ENCODE measurements at regions not wholly inside any gene's neighbourhood (a gene's known extent, or its start where the extent isn't known, plus 50 kb on each side); places are given as distances from the start of the nearest gene placed in this dataset.
A peak's percentile ranks its signal among the peaks of the same experiment; 100 is the strongest.

DNA sequence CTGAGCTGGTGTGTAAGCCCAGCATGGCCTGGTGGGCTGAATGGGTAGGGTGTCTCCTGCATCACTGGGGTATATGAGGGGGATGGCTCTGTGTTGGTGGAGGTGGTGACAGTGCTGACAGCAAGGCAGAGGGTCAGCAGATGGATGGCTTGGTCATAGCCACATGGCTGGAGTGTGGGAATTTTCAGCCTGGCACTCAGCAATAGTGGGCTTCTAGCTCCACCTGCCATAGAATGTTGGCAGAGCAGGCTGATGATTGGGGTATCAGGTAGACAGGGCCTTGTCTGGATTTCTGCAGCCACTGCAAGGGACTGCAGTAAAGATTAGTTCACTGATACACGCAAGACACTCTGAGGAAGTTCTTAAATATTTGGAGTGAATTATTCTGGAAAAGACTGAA, 137.5 kb upstream of the BACH2 start:
- no peak for DNase-seq

DNA sequence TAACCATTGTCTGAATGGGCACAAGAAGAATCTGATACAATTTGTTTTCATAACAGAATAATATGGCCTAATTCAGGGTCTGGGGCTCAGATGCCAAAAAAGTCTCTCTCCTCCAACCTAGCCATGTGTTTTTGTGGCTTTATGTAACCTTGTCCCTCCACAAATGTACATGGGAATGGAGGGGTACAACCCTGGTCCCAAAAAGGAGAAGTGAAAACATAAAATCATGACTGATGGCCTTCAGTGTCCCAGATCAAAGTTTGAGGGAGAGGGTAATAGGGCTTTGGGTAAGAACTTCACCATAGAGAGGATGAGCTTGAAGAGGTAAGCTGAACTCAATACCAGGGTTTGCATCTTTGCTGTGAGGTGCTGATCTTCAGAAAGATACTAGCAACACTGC, 136.3 kb upstream of the BACH2 start:
- DNase-seq: no peak

DNA sequence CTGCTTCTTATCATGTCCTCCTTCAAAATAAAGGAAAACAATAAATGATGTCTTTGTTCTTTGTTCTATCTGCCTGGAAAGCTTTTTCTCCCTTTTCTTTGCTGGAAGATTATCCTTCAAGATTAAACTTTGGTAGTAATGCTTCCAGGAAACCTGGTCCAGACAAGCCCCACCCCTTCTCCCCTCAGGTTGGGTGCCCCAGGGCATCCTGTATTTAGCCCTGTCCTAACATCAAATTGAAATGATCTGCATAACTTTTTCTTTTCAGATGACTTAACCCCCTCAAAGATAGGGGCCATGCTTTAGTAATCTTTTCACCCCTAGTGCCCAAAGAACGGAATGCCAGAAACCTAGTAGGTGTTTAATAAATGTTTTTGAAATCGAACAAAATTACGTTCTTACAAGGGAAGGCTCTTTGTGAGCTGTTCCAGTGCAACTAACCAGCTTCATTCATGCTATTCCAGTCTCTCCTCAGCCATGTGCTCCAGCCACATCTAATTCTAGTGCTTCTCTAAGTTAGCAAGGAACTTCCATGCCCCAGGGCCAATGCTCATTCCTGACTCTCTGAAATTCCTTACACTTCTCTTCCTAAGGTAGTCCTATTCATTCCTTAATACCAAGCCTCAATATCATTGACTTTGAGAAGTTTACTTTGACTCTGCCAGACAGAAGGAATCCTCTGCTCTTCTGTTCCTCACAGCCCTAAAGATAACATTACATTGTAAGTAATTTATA, 135.6 kb upstream of the BACH2 start:
- DNase-seq: no peak

DNA sequence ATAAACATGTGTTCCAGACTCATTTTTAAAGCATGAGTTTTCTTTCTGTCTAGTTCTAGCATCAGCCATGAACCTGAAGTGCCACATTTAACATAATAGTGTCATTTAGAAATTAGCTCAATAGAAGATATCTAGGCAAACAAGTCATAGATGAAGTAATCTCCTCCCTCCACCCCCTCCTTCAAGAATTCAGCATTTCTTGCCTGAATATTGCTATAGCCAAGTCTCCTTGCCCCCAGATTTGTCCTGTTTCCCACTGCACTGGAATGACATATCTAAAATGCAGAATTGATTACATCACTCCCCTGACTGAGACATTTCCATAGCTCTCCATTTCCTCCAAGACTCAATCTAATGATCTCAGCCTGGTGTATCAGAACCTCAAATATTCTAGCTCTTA, 134.9 kb upstream of the BACH2 start:
- DNase-seq: no peak

DNA sequence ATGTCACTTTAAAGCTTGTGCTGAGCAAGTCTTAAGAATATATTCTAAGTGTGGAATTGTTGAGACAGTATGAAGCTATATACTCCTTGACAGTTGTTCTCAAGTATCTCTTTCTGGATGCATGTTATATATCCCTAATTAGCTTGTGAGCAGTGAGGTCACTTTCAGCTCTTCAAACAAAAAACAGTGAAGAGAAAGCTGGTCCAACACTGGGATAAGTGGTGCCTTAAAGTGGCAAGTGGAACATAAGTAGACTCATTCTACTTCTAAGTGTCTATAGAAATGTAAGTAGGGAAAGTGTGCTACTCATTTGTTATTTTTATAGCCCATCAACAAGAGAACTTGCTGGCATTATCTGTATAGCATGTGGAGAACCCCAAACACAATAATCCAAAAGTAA, 133.1 kb upstream of the BACH2 start:
- no peak for DNase-seq

DNA sequence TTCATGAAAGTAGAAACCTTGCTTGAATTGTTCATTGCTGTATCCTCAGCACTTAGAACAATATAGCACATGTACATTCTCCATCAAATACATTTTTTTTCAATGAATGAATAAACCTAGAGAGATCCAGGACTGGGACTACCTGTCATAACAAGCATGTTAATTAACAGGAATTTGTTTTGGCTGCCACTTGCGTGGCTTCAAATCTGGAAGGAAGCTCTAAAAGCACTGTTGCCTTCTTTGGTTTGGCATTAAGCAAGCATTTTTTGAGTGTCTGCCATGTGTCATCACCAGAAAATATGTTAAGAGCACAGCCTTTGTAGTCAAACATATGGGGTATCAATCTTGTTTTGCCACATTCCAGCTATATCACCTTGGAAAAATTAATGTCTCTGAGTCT, 131.9 kb upstream of the BACH2 start:
- DNase-seq: no peak

DNA sequence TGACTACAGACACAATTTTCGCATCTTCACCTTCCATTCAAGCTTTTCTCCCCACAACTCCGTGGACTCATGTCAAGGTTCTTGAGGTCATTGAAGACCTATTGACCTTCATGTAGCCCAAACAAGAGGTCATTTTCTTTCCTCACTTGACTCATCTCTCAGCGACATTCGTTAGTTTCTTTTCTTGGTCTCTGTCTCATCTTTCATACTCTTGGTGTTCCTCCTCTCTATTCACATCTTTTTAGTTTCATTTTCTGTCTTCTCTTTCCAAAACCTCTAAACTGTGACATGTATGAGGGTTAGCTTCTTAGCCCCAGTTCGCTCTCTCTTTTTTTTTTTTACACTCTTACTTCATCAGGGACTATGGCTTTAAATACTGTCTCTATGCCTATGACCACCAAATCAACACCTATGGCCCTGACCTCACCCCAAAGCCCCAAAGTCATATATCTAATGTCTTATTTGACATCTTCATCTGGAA, 128.6 kb upstream of the BACH2 start:
- DNase-seq: no peak

DNA sequence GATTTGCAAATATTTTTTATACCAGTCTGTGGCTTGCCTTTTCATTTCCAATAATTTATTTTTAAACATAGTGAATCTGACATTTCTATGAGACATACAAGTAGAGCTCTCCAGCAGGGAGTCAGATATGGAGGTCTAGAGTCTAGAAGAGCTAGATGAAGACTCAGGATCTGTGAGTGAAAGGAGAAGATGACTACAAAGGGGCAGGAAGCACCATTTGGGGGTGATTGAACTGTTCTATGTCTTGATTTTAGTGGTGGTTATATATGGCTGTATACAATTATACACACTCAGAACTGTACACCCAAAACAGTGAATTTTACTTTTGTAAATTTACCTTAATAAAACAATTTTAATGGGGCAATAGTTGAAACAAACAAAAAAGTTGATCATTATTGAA, 127.9 kb upstream of the BACH2 start:
- no peak for DNase-seq

DNA sequence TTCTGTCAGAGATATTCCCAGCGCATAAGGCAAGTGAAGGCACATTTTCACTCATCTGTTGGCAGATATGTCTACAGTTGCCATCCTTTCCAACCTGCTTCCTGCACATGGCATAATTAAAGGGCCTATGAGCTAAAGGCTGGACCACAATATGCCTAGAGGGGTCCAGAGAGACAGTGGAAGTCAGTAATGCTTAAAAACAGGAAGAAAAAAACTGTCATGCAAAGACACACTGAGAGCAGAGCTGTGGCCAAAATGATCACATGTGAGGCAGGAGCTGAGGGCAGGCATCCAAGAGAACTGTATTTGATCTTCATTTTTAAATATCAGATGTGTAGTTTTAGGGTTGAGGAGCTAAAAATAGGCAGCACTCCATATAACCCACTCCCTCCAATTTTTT, 125.0 kb upstream of the BACH2 start:
- no peak for DNase-seq

DNA sequence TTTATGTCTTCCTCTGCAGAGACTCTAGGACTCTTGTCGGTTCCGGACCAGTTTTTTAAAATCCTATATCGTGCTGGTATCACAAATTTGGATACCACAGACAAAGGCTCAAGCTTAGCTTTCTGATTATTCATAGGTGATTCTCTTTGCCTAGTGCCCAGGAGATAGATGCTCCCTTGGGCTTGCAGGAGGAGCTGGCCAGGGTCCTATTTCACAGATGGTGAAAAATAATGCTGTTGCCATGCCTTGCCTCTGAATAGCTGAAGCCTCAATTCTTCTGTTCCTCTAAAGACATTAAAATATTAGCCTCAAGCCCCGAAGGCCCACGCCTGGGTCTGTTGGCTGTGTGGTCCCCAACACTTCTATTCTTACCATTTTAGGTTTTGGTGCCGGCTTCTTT, 123.9 kb upstream of the BACH2 start:
- DNase-seq: no peak

DNA sequence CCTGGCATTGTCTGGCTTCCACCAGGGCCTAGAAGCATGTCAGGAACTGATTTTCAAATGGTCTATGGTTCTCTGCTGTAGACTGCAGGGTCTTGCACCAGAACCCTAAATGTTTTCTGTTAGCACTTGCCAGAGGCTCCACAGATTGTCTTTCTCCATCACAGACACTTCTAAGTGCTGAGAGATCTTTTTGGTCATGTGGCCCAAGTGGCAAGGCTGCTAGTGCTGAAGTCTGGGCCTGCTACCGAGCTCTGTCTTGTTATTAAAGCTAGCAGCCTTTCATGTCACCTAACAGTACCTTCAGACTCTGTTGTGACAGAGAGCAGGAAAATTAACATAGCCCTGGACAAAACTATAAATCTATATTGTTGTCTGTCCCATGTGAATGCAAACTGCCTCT, 120.7 kb upstream of the BACH2 start:
- DNase-seq: no peak

DNA sequence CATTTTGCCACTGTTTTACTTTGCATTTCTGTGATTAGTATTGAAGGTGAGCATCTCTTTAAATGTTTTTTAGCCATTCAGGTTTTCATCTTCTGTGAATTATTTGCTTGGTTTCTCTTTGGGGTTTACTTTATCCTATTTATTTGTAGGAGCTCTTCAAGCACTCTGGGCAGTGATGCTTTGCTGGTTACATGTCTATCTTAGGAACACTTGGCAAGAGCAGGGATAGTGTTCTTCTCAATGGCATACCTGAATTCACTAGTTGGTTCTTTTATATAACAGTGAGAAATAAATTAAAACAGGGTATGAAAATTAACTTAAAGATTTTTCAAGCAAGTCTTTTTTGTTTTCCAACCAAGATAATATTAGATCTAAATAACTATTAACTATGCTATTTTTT, 119.7 kb upstream of the BACH2 start:
- no peak for DNase-seq

DNA sequence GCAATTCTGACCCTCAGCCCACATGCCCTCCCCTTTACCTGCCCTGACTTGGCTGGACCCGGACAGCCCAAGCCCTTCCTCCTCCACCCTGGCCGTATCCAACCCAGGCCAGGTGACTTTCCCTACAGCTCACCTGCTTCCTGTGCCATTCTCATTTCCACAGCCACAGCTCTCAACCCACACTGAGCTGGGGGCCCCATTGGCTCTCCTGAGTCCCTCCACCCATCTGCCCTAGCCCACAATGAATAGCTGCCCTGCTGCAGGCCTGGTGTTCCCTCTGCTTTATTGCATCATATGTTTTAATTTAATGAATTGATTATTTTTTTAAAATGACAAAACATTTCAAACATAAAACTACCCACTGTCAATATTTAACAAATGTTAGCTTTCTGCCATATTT, 118.5 kb upstream of the BACH2 start:
- DNase-seq: no peak

DNA sequence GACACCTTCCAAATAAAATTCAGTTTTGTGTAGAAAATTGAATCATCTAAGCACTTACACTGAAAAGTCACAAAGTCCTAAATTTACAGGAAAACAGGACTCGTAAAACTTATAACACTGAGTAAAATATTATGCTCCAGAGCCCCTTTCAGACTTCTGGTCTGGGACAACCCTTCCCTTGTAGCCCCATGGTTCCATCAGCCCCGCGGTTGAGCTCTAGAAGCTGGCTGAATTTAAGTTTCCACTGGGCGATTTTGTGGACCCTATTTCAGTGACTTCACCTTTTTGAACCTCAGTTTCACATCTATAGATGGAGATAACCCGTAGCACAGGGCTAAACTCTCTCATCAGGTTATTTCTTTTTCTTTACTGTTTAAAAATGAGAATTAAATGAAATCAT, 117.7 kb upstream of the BACH2 start:
- DNase-seq: no peak

DNA sequence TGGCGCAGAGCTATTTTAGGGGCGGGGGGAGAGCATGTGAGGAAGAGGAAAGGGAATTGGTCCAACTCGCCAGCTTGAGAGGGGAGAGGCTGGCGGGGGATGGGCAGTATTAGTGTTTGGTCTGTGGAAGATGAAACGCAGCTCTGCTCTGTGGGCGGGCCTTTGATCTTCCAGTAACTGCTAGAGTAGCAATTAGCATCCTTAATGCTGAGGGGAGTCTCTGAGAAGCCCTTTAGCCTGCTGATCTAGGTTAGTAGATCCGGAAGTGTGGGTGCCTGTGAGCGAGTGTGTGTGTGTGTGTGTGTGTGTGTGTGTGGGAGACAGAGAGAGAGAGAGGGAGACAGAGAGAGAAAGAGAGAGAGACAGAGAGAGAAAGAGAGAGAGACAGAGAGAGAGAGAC, 117.2 kb upstream of the BACH2 start:
- DNase-seq: peak; percentile 87

DNA sequence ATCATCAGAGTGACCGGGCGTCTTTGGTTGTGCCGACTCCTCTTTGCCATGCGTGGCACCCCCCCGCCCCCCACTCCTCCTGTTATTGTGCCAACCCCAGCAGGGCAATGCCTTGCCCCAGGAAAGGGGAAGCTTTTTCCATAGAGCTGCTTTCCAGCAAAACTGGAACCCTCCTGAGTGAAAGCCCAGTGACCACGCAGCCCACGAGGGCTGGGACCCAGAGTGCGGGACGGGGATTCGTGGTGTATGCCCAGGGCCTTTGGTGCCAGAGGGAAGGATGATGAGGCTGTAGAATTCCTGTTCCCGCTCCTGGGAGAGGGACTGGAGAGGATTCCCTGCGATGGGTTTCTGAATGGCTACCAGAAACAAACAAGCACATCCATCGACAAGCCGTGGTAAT, 116.8 kb upstream of the BACH2 start:
- no peak for DNase-seq

DNA sequence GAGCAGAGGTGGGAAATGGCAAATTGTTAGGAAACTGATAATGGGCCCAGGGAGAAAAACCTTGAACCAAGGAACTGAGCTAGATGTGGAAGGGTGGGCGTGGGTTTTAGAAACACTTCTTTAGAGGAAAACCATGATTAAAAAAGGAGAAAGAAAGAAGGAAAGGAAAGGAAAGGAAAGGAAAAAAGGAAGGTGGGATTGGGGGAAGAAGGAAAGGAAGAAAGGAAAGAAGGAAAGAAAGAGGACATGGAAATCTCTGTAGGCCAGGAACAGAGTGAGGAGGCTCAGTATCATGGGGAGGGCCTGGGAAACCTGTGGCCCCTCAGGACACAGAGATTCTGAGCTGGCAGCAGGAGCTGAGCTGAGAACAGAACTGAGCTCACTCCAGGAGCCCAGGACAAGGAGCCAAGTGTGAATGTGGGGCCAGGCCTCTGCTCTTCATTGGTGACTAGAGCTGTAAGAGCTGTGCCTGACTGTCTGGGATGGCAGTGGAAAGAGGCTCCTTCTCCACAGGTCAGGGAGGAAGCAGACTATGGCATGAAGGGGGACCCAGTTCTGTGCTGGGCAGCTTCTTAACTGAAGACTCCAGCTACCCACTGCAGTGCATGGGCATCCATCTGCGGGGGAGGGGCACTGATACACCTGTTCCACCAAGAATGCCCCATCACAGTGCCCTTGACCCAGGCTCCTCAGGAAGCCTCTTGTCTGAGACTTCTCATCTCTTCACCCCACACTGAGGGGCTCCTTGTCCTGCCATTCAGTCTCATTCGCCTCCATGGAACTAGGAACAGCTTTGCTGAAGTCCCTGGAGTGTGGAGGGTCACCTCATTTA, 116.1 kb upstream of the BACH2 start:
- no peak for DNase-seq

DNA sequence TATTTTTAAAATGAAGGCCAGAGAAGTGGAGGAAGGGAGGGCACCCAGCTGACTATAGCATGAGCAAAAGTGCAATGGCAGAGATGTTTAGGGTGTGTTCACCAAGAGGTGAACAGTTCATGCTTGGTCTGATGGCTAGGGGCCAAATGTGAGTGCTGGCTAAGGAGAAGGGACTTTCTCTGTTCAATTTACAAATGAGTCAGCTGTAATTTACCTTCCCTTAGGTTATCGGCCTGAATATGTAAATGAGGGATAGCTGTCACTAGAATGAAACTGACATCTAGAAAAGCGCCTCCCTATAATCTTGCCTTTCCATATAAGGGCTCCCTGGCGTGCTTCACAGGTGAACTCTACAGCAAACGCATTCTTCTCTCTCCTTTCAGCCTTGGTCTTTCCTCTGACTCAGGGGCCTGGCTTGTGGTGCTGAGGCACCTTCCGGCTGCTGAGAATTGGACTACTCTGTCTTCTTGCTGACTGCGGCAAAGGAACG, 114.7 kb upstream of the BACH2 start:
- peak; percentile 69 for DNase-seq

DNA sequence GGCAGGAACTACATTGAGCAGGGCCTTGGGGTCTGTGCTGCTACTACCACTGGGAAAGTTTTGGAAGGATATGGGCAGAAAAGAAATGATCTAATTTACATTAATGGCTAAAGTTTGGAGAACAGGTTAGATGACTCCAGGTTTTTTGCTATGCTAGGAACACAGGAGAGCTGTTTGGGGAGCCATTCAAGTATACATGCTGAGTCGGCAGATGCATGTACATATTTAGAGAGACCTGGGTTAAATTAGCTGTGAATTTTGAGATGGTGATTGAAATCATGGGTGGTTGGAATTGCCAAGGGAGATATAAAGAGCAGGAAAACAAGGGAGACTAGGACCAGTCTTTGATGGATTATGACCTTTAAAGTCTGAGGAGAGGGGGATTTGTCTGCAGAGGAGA, 113.1 kb upstream of the BACH2 start:
- no peak for DNase-seq

DNA sequence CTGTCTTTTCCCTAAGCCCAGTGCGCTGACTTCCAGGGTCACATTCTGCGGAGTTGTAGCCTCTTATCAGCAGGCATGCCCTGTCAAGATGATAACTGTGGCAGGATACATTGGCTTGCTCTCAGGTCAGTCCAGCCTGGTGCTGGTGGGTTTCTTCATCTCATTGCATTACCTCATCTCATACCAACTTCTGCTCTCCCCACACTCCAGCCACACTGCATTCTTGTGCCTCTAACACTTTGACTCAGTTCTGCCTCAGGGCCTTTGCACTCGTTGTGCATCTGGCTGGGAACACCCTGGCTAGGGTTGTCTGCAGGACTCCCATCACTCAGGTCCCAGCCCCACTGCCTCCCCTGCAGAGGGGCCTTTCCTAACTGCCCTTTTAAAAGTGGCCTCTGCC, 110.3 kb upstream of the BACH2 start:
- no peak for DNase-seq

DNA sequence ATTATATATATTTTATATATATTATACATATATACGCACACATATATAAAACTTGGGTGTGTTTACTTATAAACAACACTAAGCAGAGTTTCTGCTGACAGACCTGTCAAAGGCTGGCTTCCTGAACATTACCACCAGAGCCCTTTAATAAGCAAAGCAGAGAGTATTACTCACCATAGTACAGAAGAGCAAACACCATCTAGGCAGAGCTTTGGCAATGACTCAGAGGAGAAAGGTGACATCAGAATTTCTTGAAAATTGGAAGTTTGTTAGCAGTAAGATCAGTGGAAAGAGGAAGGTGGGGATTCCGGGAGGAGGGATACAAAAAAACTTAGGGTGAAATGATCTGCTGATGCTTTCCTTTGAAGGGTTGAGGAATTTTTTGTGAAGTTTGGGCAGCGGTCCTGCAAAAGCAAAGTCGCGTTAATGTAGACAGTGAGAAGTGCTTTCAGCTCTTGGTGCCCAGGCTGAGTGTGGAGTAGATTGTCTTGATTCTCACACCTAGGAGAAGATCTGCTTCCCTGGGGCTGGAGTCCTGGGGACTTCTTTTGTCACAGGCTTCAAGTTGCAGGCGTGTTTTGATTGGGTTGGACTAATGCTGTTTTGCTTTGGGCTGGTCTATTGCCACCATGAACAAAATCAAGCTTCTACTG, 109.6 kb upstream of the BACH2 start:
- no peak for DNase-seq

DNA sequence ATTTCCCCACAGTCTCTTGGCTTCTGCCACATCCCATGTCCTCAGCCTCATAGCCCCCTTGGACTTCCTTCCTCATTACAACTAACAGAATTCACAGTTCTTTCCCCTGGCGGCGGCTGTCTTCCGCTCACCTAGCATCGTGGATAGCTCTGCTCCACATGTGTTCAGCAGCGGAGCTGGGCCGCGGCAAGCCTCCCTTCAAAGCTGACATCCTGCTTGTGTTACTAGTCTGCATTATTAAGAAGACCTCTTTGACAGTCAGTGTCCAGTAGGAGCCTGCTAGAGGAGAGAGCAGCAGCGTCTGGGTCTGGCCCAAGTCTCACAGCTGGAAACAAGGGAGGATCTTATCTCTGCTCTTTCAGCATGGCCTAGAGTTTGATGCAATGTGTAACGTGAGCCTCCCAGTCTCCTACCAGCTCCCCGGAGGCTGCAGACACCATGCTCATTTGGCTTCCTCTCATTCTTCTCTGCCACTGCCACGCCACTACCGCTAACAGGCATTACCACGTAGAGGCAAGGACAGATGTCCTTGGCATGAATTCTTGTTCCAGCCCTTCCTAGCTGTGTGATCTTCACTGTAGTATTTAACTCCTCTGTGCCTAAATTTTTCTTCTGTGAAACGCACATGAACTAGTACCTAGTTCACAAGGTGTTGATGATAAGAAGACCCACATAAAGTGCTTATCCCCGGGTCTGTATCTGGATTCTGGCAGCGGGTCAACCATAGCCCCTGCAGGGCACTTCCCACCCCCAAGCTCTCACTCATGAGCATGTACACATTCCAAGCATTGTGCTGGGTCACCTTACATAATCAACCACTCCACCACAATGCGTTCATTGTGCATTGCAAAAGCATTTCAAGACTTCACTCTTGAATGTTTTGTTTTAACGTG, 107.1 kb upstream of the BACH2 start:
- DNase-seq: no peak

DNA sequence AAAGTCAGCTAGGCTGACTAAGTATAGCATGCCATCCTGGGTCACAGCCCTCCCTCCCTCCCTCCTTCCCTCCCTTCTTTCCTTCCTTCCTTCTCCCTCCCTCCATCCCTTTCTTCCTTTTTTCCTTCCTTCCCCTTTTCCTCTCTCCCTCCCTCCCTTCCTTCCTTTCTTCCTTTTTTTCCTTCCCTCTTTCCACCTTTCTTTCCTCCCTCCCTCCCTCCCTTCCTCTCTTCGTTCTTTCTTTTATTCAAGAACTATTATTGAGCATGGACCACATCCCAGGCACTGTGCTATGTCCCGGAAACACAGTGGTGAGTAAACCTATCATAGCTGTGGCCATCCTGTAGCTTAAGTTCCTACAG, 106.2 kb upstream of the BACH2 start:
- no peak for DNase-seq

Data from activated CD8-positive, alpha-beta memory T cell treated with anti-CD3 and anti-CD28 coated beads for 24 hours (primary cell).